Glomerular visceral epithelial cell (primary cell): ENCODE measurements at regions not wholly inside any gene's neighbourhood (a gene's known extent, or its start where the extent isn't known, plus 50 kb on each side); places are given as distances from the start of the nearest gene placed in this dataset.

Experiments used
- DNase-seq: peaks from one replicate; pipeline ENCODE4 v3.0.0-alpha.2; 2016; ENCODE audit errors: extremely low spot score

DNA sequence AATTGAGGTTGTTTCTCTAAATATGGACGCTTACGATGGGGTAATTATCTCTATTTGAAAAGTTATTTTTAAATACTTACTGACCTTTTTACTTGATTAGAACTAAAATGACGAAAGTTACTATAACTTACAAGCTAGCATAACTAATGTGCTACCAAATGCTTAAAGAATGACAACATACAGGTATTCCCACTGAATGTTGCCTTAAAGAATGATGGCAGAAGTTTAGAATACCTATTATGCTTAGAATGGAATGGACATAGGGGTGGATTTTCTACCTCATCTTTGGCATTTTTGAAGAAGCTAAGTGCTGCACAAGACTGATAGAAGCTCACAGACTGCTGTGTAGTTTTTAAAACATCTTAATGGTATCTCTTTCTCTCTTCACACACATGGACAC is 284.8 kb downstream of the THBS2 start:
- DNase-seq, result no peak

DNA sequence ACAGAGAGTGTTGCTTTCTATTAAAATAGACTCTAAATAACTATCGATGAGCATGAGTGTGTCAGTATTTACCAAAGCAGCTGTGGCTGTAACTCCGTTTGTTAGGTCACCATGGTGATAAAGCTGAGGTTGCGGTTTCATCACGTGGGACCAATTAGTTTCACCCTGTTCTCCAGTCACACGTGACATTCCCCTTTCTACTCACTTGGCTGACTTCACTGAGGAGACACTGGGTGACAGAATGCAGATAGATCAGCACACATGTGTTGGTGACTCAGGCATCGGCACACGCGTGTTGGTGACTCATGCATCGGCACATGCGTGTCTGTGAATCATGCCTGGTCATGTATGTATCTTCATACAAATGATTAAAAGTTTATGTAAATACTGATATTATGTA is 285.4 kb downstream of the THBS2 start:
- no peak for DNase-seq

- DNase-seq, result no peak
These were observed 286.2 kb downstream of the THBS2 start for GRCh38 chr6:168967281-168967925.

GRCh38 chr6:168964138-168964835 is 289.4 kb downstream of the THBS2 start:
- DNase-seq, result no peak

DNA sequence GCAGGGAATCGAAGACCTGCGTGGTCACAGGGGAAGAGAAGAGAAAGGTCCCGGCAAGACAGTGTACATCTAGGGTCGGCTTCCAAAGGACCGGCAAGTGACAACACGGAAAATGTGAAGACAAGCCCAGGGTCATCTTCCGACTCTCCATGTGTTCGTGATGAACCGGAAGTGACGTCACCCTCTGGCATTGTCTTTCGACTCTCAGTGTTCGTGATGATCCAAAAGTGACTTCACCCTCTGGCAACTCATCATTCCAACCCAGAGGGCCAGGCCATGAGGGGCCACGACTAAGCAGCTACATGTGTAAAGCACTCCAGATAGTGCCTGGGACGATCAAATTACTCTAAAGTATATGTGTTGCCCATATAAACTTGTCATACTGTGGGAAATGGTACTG is 290.8 kb downstream of the THBS2 start:
- DNase-seq, result no peak

- DNase-seq, result no peak
These were observed 292.4 kb downstream of the THBS2 start for GRCh38 chr6:168961264-168961656.

- DNase-seq, result no peak
These were observed 292.9 kb downstream of the THBS2 start for GRCh38 chr6:168960551-168961263.

GRCh38 chr6:168959696-168960095 is 293.9 kb downstream of the THBS2 start:
- no peak for DNase-seq

DNA sequence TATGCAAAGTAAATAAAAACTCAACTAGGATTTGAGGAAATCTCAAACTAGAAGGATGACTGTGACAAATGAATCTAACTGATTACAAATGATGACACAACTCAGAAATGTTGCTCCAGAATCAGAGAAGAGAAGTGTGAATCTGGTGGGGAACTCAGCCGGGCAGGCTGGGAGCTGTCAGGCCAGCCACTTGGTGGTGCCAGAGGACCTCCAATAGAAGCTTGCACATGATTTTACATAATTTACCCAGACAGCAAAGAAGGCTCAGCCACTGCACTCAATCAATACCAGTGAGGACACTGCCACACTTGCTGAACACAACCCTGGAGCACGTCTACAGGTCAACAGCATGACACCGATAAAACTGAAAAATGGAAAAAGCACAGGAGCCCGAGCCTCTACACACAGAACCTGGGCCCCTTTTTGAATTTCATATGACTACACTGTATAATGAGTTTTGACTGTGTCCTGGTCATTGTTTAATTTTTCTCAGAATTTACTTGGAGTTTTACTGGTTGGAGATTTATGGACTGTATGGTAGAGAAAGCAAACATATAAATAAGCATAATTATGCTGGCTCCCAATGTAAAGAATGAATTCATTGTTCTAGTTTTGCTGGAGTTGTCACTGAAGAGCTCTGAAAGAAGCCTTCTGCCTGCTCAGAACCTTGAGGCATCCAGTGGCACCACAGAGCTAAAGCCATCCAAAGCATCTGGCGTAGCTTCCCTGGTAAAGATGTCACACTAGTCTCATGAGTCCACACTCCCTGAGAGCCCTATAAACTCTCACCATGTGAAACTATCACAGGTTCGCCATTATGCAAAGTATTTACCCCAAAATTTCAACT is 296.5 kb downstream of the THBS2 start:
- peak; percentile 8 for DNase-seq

DNA sequence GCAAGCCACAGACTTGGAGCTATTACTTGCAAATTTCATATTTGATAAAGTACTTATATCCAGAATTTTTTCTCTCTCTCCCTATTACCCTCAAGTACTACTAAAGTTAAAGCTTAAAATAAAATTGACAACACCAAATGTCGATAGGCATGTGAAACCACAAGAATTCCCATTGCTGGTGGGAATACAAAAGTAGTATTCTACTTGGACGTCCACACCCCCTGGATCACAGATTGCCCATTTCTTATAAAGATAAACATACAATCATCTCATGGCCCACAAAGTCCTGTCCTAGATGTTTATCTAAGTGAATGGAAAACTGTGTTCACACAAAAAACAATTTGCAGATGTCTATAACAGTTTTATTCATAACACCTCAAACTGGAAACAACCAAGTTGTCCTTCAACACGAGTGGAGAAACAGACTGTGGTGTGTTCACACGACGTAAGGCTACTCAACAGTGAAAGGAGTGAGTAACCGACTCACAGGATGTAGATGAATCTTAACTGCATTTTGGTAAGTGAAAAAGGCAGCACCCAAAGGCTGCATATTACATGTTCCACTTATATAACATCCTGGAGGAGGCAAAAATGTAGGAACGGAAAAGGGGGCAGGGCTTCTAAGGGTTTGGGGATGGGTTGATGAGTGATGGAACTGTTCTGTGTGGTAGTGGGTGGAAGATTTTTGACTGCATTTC is 297.4 kb downstream of the THBS2 start:
- DNase-seq, result no peak

- DNase-seq, result no peak
These were observed 300.2 kb downstream of the THBS2 start for GRCh38 chr6:168953461-168953860.

GRCh38 chr6:168951217-168951616 is 302.4 kb downstream of the THBS2 start:
- DNase-seq, result no peak

DNA sequence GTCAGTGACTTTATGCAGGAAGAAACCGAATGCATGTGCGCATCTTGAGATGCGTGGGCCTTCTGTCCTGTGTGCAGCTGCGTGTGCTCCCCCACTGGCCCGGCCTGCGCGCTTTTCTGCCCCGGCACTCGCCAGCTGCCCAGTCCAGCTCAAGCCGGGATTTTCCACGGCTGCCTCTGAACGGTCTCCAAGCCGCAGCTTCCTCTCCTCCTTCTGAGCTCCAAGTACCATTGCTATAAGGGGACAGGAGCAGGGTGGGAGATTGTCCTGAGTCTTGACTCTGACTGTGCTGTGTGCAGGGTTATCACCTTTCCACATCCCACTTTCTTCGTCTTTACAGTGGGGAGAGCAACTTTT is 302.8 kb downstream of the THBS2 start:
- no peak for DNase-seq

GRCh38 chr6:168949981-168950857 is 303.4 kb downstream of the THBS2 start:
- no peak for DNase-seq

GRCh38 chr6:168948990-168949531 is 304.6 kb downstream of the THBS2 start:
- DNase-seq, result no peak

GRCh38 chr6:168948002-168948401 is 305.6 kb downstream of the THBS2 start:
- no peak for DNase-seq

GRCh38 chr6:168943231-168943905 is 310.3 kb downstream of the THBS2 start:
- DNase-seq, result no peak

DNA sequence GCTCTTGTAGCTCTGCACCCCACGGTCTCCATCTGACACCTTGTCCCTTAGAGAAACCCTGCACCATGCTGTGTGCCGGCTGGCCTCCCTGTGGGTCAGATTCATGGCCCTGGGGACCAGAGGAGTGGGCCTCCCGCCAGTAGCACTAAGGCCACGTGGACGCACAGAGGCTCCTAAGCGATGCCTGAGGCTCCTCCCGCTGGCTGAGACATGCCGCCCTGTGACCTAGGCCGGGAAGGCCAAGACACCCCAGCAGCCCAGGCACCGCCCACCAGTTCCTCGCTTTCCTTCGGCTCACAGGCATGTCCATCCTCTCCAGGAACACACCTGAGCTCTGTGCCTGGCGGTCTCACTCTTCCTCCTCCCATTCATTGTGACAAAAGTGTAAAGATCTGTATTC is 311.0 kb downstream of the THBS2 start:
- no peak for DNase-seq

GRCh38 chr6:168941036-168941435 is 312.6 kb downstream of the THBS2 start:
- DNase-seq, result no peak

DNA sequence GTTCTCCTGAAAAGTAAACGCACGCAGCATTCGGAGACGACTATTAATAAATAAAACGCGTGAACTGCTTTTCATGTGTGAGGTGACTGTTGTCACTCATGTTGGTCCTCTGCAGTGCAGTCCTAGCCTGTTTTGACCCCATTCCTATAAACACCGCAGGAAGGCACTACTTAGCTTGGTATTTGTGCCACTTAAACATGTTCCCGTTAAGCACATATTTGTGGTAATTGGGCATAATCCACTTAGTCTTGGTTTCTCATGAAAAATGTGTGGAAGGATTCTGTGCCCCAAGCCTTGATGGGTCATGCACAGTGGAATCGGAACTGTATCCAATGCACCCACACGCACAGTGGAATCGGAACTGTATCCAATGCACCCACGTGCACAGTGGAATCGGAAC is 313.9 kb downstream of the THBS2 start:
- DNase-seq, result no peak
